Ovary (tissue), 7 donors: ENCODE measurements at regions not wholly inside any gene's neighbourhood (a gene's known extent, or its start where the extent isn't known, plus 50 kb on each side); places are given as distances from the start of the nearest gene placed in this dataset.

ENCODE experiments used
- DNase-seq, 5 donors: peaks; one replicate each; pipeline ENCODE4 v3.0.0-alpha.2; 2019 to 2020
- H3K27ac ChIP-seq, 2 donors: fragments of 200-600 bp; one replicate each; pipeline versions ENCODE4 v1.5.1 to v1.8.0; 2019 to 2022
- H3K27me3 ChIP-seq: fragments of 200-600 bp; one replicate; pipeline ENCODE4 v1.8.0; 2022
- H3K36me3 ChIP-seq: fragments of 200-600 bp; sonication (generic); one replicate; pipeline ENCODE4 v1.5.1; 2019
- H3K4me1 ChIP-seq: one replicate; pipeline ENCODE4 v1.8.1; 2013; ENCODE audit warnings: mild to moderate bottlenecking, moderate library complexity; ENCODE audit not compliant: insufficient read depth
- H3K4me3 ChIP-seq: fragments of 200-600 bp; sonication (generic); one replicate; pipeline ENCODE4 v1.5.1; 2017
- H3K9me3 ChIP-seq, 2 donors: fragments of 200-600 bp in 1 of 2; sonication (generic) in 1 of 2; one replicate each; pipeline versions ENCODE4 v1.5.1 to v1.8.1; 2013 to 2019; ENCODE audit warnings: mild to moderate bottlenecking in 1 of 2, moderate library complexity in 1 of 2
- CTCF ChIP-seq, 3 donors: fragments of 450-650 bp in 2 of 3; fragments of 200-600 bp in 1 of 3; IDR thresholded peaks; one replicate each; pipeline versions ENCODE4 v1.5.1 to v1.8.0; 2016 to 2022; ENCODE audit warnings: antibody characterized with exemption in 3 of 3, mild to moderate bottlenecking in 1 of 3
- EP300 ChIP-seq: sonication (generic); formaldehyde crosslinking; IDR thresholded peaks from one replicate; pipeline ENCODE4 v1.6.1; 2017; ENCODE audit warnings: antibody characterized with exemption
- POLR2A ChIP-seq: fragments of 450-650 bp; IDR thresholded peaks from one replicate; pipeline ENCODE4 v1.6.1; 2017; ENCODE audit warnings: antibody characterized with exemption, mild to moderate bottlenecking, moderate library complexity
- WGBS, 3 donors: extraction: QIAGEN DNeasy Blood & Tissue Kit in 1 of 3; methylation state at CpG; one replicate each; pipeline versions ENCODE4 v1.1.5 to v1.1.7; 2013 to 2017; 5-methylcytosine and 5-hydroxymethylcytosine counted together
- intact Hi-C, 4 donors: fragments of 100-400 bp; cut with DNase I; formaldehyde crosslinking; loops; one replicate each; pipeline versions ENCODE4 v1.11.0 to v1.15.1; 2022 to 2023
- donor health status: DM: no; HTN: no; CAD: no; lungs with moderate emphysema.
- donor health status: DM: no; HTN: no; CAD: no.
- donor health status: Bipolar disorder and iron deficiency.
- donor health status: DM: no; HTN: no; CAD: no.
- donor health status: DM: yes; HTN: yes; CAD: no.

GRCh38 chr3:194775731-194776130 is 90.0 kb downstream of the FAM43A start:
- intact Hi-C loops, result loop anchor here in 1 of 4 donors (10.0 kb wide), 1 partner anchor 479 kb away; no protein-coding TSS in a partner anchor

GRCh38 chr3:194777729-194778128 is 92.0 kb downstream of the FAM43A start:
- Histone ChIP-seq H3K4me1 (peaks cover 4% of the 10 kb centered on the region), H3K9me3 (no peaks in the 10 kb centered on the region), H3K4me3 (no peak overlapping the region), H3K36me3 (no peaks in the 10 kb centered on the region), H3K27ac (no peak overlapping the region), H3K27me3 (no peaks in the 10 kb centered on the region)
- no peak for DNase-seq
- TF ChIP-seq EP300 (no peak), POLR2A (no peak), CTCF (IDR thresholded peaks at IDR 0.05) (no peak)
- 52 to 66% (median 62%) methylated on average over 5 of the region's 5 CpGs for WGBS, 3 donors
- intact Hi-C loops, result loop anchor here in 1 of 4 donors (10.0 kb wide), 1 partner anchor 477 kb away; no protein-coding TSS in a partner anchor

More at GRCh38 chr3:194775731-194776130, 90.0 kb downstream of the FAM43A start:
- DNase-seq, result no peak
- no peaks in the 10 kb centered on the region for H3K27me3 ChIP-seq
- no peaks in the 10 kb centered on the region for H3K36me3 ChIP-seq
- no peak for TF ChIP-seq CTCF (IDR thresholded peaks at IDR 0.05)
- no peak for TF ChIP-seq EP300
- TF ChIP-seq POLR2A, result no peak
- 49 to 64% (median 57%) methylated on average over 3 of the region's 3 CpGs for WGBS, 3 donors
- no peaks in the 10 kb centered on the region for H3K9me3 ChIP-seq
- no peak overlapping the region for H3K4me3 ChIP-seq
- H3K27ac ChIP-seq, result no peak overlapping the region
- peaks cover 4% of the 10 kb centered on the region for H3K4me1 ChIP-seq

- intact Hi-C loops, result loop anchor here in 1 of 4 donors (10.0 kb wide), 1 partner anchor 475 kb away; no protein-coding TSS in a partner anchor
- 17 to 41% (median 28%) methylated on average over 4 of the region's 4 CpGs for WGBS, 3 donors
- H3K4me3 ChIP-seq, result no peak overlapping the region
- DNase-seq, result no peak
- no peaks in the 10 kb centered on the region for H3K36me3 ChIP-seq
- H3K4me1 ChIP-seq, result peaks cover 4% of the 10 kb centered on the region
- no peak overlapping the region for H3K27ac ChIP-seq
- TF ChIP-seq CTCF (IDR thresholded peaks at IDR 0.05) (no peak), EP300 (no peak), POLR2A (no peak)
- no peaks in the 10 kb centered on the region for H3K27me3 ChIP-seq
- H3K9me3 ChIP-seq, result no peaks in the 10 kb centered on the region
Measured at GRCh38 chr3:194779729-194780224, 94.1 kb downstream of the FAM43A start.

GRCh38 chr3:194780706-194781105 is 95.0 kb downstream of the FAM43A start:
- TF ChIP-seq POLR2A, result no peak
- TF ChIP-seq EP300, result no peak
- no peak for TF ChIP-seq CTCF (IDR thresholded peaks at IDR 0.05)
- no peak overlapping the region for H3K27ac ChIP-seq
- no peaks in the 10 kb centered on the region for H3K27me3 ChIP-seq
- no peak overlapping the region for H3K4me3 ChIP-seq
- WGBS, 3 donors, result 86 to 93% (median 93%) methylated on average over 5 of the region's 5 CpGs
- intact Hi-C loops, result no loop called here
- H3K36me3 ChIP-seq, result no peaks in the 10 kb centered on the region
- DNase-seq, result no peak
- no peaks in the 10 kb centered on the region for H3K9me3 ChIP-seq
- peaks cover 4% of the 10 kb centered on the region for H3K4me1 ChIP-seq
